GM21390 (cell line): ENCODE measurements at regions not wholly inside any gene's neighbourhood (a gene's known extent, or its start where the extent isn't known, plus 50 kb on each side); places are given as distances from the start of the nearest gene placed in this dataset.
"Not testable (repeated sequence)": the region's sequence is repeated elsewhere in the genome, so short reads cannot be mapped to it uniquely, and the experiment has no call there.

Source experiments
- ATAC-seq: cut with Tn5 transposase; IDR thresholded peaks from one replicate; pipeline ENCODE4 v1.9.1; 2021; ENCODE audit not compliant: unreplicated experiment

- no peak for ATAC-seq
Measured at GRCh38 chr4:118410138-118410537, 57.3 kb upstream of the PRSS12 start.

- no peak for ATAC-seq
Measured at GRCh38 chr4:118417325-118417724, 64.5 kb upstream of the PRSS12 start.

- ATAC-seq = not testable (repeated sequence)
Measured at GRCh38 chr4:118417800-118418199, 65.0 kb upstream of the PRSS12 start.

- ATAC-seq = not testable (repeated sequence)
Measured at GRCh38 chr4:118418396-118418795, 65.6 kb upstream of the PRSS12 start.

GRCh38 chr4:118419626-118420025 lies 66.8 kb upstream of the PRSS12 start:
- not testable (repeated sequence) for ATAC-seq

GRCh38 chr4:118424062-118424461 lies 71.3 kb upstream of the PRSS12 start:
- ATAC-seq = not testable (repeated sequence)

- not testable (repeated sequence) for ATAC-seq
Measured at GRCh38 chr4:118428881-118429280, 76.1 kb upstream of the PRSS12 start.

- not testable (repeated sequence) for ATAC-seq
Measured at GRCh38 chr4:118432359-118432758, 79.6 kb upstream of the PRSS12 start.

GRCh38 chr4:118433612-118434375 lies 81.0 kb upstream of the PRSS12 start:
- ATAC-seq = not testable (repeated sequence)

- not testable (repeated sequence) for ATAC-seq
Measured at GRCh38 chr4:118435415-118435814, 82.6 kb upstream of the PRSS12 start.

- ATAC-seq = not testable (repeated sequence)
Measured at GRCh38 chr4:118442115-118442837, 89.5 kb upstream of the PRSS12 start.

- ATAC-seq = not testable (repeated sequence)
Measured at GRCh38 chr4:118447397-118447796, 94.6 kb upstream of the PRSS12 start.

- ATAC-seq = not testable (repeated sequence)
Measured at GRCh38 chr4:118454857-118455256, 102.1 kb upstream of the PRSS12 start.

GRCh38 chr4:118461435-118461834 lies 108.6 kb upstream of the PRSS12 start:
- not testable (repeated sequence) for ATAC-seq

- ATAC-seq = not testable (repeated sequence)
Measured at GRCh38 chr4:118465831-118466230, 113.0 kb upstream of the PRSS12 start.

GRCh38 chr4:118474001-118474626 lies 121.3 kb upstream of the PRSS12 start:
- not testable (repeated sequence) for ATAC-seq

- ATAC-seq = not testable (repeated sequence)
Measured at GRCh38 chr4:118474771-118475170, 122.0 kb upstream of the PRSS12 start.

GRCh38 chr4:118475901-118476300 lies 123.1 kb upstream of the PRSS12 start:
- ATAC-seq = not testable (repeated sequence)

- not testable (repeated sequence) for ATAC-seq
Measured at GRCh38 chr4:118477826-118478225, 125.0 kb upstream of the PRSS12 start.

GRCh38 chr4:118485801-118486314 lies 133.1 kb upstream of the PRSS12 start:
- ATAC-seq = not testable (repeated sequence)

GRCh38 chr4:118492963-118493362 lies 140.2 kb upstream of the PRSS12 start:
- not testable (repeated sequence) for ATAC-seq
